ENCODE measurements at regions not wholly inside any gene's neighbourhood (a gene's known extent, or its start where the extent isn't known, plus 50 kb on each side); places are given as distances from the start of the nearest gene placed in this dataset.

DNA sequence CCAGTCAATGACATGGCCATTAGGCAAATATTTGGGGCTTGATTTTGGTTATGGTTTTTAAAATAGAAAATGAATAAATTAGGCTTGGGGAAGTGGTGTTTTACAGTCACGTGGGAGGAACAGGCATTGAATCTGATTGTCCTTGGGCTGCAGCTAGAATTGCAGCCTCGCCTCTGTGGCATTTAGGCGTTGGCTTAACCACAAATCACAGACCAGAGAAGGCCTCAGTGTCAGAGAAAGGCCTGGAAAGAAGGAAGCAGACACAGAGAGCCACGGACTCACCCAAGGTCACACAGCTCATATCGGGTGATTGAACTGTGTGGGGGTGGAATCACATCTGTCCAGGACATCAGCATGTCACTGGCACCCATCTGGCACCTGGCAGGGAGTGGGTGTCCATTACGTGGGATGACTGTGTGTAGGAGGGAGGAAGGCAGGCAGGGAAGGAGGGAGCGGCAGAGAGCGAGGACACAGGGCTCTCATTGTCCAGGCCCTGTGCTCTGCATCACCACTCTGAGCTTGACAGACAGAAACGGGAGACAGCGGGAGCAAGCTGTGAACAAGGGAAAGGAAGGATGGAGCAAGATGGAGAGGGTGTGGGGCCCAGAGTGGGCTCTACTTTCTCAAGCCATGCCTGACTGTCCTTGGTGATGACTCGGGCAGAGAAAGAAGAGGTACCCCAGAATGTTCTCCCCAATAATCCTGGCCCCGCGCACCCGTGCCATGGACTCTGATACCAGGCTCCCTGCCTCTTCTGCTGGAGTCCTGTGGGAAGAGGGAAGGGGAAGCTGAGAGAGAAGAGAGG is 186.4 kb downstream of the FAM43A start:
- TF ChIP-seq, protein P1, sequence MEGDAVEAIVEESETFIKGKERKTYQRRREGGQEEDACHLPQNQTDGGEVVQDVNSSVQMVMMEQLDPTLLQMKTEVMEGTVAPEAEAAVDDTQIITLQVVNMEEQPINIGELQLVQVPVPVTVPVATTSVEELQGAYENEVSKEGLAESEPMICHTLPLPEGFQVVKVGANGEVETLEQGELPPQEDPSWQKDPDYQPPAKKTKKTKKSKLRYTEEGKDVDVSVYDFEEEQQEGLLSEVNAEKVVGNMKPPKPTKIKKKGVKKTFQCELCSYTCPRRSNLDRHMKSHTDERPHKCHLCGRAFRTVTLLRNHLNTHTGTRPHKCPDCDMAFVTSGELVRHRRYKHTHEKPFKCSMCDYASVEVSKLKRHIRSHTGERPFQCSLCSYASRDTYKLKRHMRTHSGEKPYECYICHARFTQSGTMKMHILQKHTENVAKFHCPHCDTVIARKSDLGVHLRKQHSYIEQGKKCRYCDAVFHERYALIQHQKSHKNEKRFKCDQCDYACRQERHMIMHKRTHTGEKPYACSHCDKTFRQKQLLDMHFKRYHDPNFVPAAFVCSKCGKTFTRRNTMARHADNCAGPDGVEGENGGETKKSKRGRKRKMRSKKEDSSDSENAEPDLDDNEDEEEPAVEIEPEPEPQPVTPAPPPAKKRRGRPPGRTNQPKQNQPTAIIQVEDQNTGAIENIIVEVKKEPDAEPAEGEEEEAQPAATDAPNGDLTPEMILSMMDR (conservative IDR thresholded peaks at IDR 0.05; ENCODE audit: low read depth, low read length) = no peak
- no peak for TF ChIP-seq EZH2 (IDR thresholded peaks at IDR 0.05; ENCODE audit: borderline replicate concordance, low read depth, low read length, poor library complexity, severe bottlenecking)
